ENCODE measurements at regions not wholly inside any gene's neighbourhood (a gene's known extent, or its start where the extent isn't known, plus 50 kb on each side); places are given as distances from the start of the nearest gene placed in this dataset.

- Histone ChIP-seq H3F3A (ENCODE audit: low read length, unreplicated experiment) (no peaks in the 10 kb centered on the region), H3K4me1 (ENCODE audit: insufficient read depth, low read length) (peaks cover 15% of the 10 kb centered on the region; the same call in 1 of the 2 replicates), H3K9me3 (ENCODE audit: low read length) (no peaks in the 10 kb centered on the region), H3K79me2 (ENCODE audit: low read length) (no peaks in the 10 kb centered on the region), H3K27ac (ENCODE audit: low read length) (no peak overlapping the region), H3K9me2 (replicated peaks; ENCODE audit: low read length) (no peaks in the 10 kb centered on the region), H3K9ac (ENCODE audit: low read length) (no peak overlapping the region), H2AFZ (ENCODE audit: low read length) (no peak overlapping the region), H3K4me2 (ENCODE audit: low read length) (no peak overlapping the region), H3K4me3 (ENCODE audit: low read length) (no peak overlapping the region), H3K27me3 (ENCODE audit: low read length) (no peaks in the 10 kb centered on the region), H3K36me3 (ENCODE audit: low read depth, low read length) (no peaks in the 10 kb centered on the region), H4K20me1 (ENCODE audit: low read length) (no peaks in the 10 kb centered on the region)
- no peak for DNase-seq
- intact Hi-C loops (cut with micrococcal nuclease), result no loop called here
- POLR2A ChIA-PET (ENCODE audit: unreplicated experiment), result no interaction called here
- TF ChIP-seq EZH2phosphoT487 (IDR thresholded peaks at IDR 0.05; ENCODE audit: borderline replicate concordance, low read length) (no peak), EZH2 (IDR thresholded peaks at IDR 0.05; ENCODE audit: low read length, unreplicated experiment) (no peak), CTCF (conservative IDR thresholded peaks at IDR 0.05; ENCODE audit: low read depth, low read length) (no peak)
- no peak for ATAC-seq
- CTCF ChIA-PET, result no interaction called here
- no TSS peak for BruUV-seq (replicated peaks)
These were observed 98.4 kb upstream of the CAST start for GRCh38 chr5:96563816-96564215.

- Histone ChIP-seq H3K79me2 (ENCODE audit: low read length) (no peaks in the 10 kb centered on the region), H3K4me3 (ENCODE audit: low read length) (no peak overlapping the region), H3K9me2 (replicated peaks; ENCODE audit: low read length) (no peaks in the 10 kb centered on the region), H3K9ac (ENCODE audit: low read length) (no peak overlapping the region), H3K27me3 (ENCODE audit: low read length) (no peaks in the 10 kb centered on the region), H4K20me1 (ENCODE audit: low read length) (no peaks in the 10 kb centered on the region), H3F3A (ENCODE audit: low read length, unreplicated experiment) (no peaks in the 10 kb centered on the region), H3K36me3 (ENCODE audit: low read depth, low read length) (no peaks in the 10 kb centered on the region), H3K4me1 (ENCODE audit: insufficient read depth, low read length) (peaks cover 15% of the 10 kb centered on the region; the same call in 1 of the 2 replicates), H3K27ac (ENCODE audit: low read length) (no peak overlapping the region), H3K9me3 (ENCODE audit: low read length) (no peaks in the 10 kb centered on the region), H2AFZ (ENCODE audit: low read length) (no peak overlapping the region), H3K4me2 (ENCODE audit: low read length) (no peak overlapping the region)
- TF ChIP-seq EZH2 (IDR thresholded peaks at IDR 0.05; ENCODE audit: low read length, unreplicated experiment), result no peak
- no peak for TF ChIP-seq EZH2phosphoT487 (IDR thresholded peaks at IDR 0.05; ENCODE audit: borderline replicate concordance, low read length)
- TF ChIP-seq CTCF (conservative IDR thresholded peaks at IDR 0.05; ENCODE audit: low read depth, low read length), result no peak
- POLR2A ChIA-PET (ENCODE audit: unreplicated experiment), result no interaction called here
- BruUV-seq (replicated peaks), result no TSS peak
- ATAC-seq (peak; percentile 54), DNase-seq (peak; percentile 58)
- CTCF ChIA-PET, result no interaction called here
- intact Hi-C loops (cut with micrococcal nuclease), result no loop called here
These were observed 96.5 kb upstream of the CAST start for GRCh38 chr5:96565582-96566265.

DNA sequence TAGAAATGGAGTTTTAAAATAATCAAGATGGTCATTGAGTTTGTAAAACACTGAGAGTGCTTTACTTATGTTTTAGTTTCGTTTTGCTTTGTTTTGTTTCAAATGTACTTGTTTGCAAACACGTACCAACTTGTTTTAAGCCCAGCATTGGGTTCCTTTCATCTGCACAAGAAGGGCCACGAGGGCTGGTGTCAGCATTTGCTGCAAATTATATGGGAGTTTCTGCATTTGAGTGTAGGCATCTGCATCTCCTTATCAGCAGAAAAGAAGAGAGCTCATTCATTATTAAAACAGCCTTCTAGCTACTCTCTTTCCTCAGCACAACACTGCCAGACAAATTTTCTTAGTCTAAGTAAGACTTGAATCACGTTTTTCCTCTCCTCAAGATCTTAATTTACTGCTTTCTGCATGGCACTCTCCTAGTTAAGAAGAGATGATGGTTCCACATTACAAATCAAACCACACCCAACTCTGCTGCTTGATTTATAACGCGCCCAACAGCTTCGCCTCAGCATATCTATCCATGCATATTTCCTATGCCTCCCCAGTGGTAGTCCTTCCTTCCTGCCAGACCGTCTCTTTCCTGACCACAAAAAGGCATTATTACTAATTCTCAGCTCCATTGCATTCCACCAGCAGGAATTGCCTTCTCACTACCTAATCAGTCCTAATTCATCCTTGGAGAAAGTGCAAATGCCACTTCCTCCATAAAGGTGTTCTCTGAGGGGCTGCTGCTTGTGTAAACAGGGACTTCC lies 95.2 kb upstream of the CAST start:
- POLR2A ChIA-PET (ENCODE audit: unreplicated experiment), result interaction anchor here (0.5 kb wide), 1 partner anchor 37 kb away, joined by 3 read pairs; no protein-coding TSS in a partner anchor
- 0 out of 2 replicates have a peak overlapping the region, but pooled peaks have one; percentile 27 for H2AFZ ChIP-seq (ENCODE audit: low read length)
- no peaks in the 10 kb centered on the region for H3K36me3 ChIP-seq (ENCODE audit: low read depth, low read length)
- CTCF ChIA-PET, result no interaction called here
- TF ChIP-seq EZH2 (IDR thresholded peaks at IDR 0.05; ENCODE audit: low read length, unreplicated experiment) (no peak), EZH2phosphoT487 (IDR thresholded peaks at IDR 0.05; ENCODE audit: borderline replicate concordance, low read length) (no peak), CTCF (conservative IDR thresholded peaks at IDR 0.05; ENCODE audit: low read depth, low read length) (no peak)
- H3K4me2 ChIP-seq (ENCODE audit: low read length), result peak overlapping the region; percentile 27
- peaks cover 15% of the 10 kb centered on the region; the same call in 1 of the 2 replicates for H3K4me1 ChIP-seq (ENCODE audit: insufficient read depth, low read length)
- no peaks in the 10 kb centered on the region for H3K27me3 ChIP-seq (ENCODE audit: low read length)
- H3K9ac ChIP-seq (ENCODE audit: low read length), result no peak overlapping the region
- H3K79me2 ChIP-seq (ENCODE audit: low read length), result no peaks in the 10 kb centered on the region
- no peaks in the 10 kb centered on the region for H3K9me2 ChIP-seq (replicated peaks; ENCODE audit: low read length)
- no peaks in the 10 kb centered on the region for H3K9me3 ChIP-seq (ENCODE audit: low read length)
- H4K20me1 ChIP-seq (ENCODE audit: low read length), result no peaks in the 10 kb centered on the region
- H3K27ac ChIP-seq (ENCODE audit: low read length), result no peak overlapping the region
- no TSS peak for BruUV-seq (replicated peaks)
- intact Hi-C loops (cut with micrococcal nuclease), result no loop called here
- H3K4me3 ChIP-seq (ENCODE audit: low read length), result no peak overlapping the region
- H3F3A ChIP-seq (ENCODE audit: low read length, unreplicated experiment), result no peaks in the 10 kb centered on the region
- peak; percentile 52 for DNase-seq
- peak; percentile 64 for ATAC-seq
